ENCODE measurements at regions not wholly inside any gene's neighbourhood (a gene's known extent, or its start where the extent isn't known, plus 50 kb on each side); places are given as distances from the start of the nearest gene placed in this dataset.
"Not testable (repeated sequence)": the region's sequence is repeated elsewhere in the genome, so short reads cannot be mapped to it uniquely, and the experiment has no call there.

DNA sequence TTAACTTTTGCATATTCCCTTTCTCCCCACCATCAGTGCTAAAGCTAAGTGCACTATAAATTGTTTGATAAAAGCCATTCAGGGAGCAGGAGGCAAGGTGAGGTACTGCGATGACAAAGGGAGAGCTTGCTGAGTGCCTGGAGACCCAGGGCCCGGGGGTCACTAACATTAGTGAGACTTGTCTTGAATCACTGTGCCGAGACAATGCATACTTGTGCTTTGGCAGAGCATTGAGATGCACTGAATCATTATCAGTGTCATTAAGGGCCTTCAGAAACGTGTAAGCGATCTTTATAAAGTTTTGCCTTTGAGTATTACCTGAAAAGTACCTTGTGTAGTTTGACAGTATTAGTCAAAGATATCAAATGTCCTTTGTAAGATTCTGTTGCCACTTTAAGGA is 447.5 kb downstream of the PCNX1 start:
- no peak for DNase-seq (ENCODE audit: low read depth, low spot score)
- peak overlapping the region; percentile 51 for H3K27ac ChIP-seq

DNA sequence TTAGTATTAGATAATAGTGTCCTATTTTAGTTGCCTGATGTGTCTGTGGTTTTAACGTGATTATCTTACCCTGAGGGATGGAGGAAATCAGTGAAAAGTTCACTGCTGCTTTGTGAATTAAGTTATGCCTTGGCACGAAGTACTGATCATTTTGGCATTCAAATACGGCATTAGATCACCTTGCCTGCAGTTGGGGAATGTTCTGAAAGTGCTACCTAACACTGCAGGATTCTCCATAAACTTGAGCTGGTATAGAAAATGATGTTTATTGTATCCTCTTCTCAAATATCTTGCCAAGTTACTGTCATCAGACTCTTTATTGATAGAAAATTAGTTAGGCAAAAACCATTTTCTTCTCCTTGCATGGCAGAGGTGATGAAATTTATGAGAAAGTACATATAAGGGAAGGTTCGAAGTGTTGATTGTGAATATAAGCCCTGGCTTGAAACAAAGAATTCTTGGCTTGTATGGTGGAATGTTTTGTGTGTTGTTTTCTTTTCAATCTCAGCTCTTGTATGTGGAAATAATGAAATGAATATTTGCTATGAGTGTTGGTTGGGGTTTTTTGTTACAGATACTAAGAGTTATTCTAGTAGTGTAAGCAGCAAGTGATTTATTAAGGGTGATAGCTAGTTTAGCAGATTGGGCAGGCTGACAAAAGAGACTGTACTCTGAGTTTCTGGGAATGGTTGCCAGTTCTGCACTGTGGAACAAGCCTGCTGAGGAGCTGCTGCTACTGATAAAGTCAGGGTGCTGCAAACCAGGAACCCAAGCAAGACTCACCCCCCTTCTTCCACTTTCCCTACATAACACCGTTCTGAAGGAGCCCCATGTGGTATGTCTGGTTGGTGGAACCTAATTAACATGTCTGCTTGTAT is 448.3 kb downstream of the PCNX1 start:
- H3K27ac ChIP-seq, result peak overlapping the region; percentile 51
- DNase-seq (ENCODE audit: low read depth, low spot score), result no peak

- no peak for DNase-seq (ENCODE audit: low read depth, low spot score)
These were observed 451.1 kb downstream of the PCNX1 start for GRCh38 chr14:71358209-71358931.

DNA sequence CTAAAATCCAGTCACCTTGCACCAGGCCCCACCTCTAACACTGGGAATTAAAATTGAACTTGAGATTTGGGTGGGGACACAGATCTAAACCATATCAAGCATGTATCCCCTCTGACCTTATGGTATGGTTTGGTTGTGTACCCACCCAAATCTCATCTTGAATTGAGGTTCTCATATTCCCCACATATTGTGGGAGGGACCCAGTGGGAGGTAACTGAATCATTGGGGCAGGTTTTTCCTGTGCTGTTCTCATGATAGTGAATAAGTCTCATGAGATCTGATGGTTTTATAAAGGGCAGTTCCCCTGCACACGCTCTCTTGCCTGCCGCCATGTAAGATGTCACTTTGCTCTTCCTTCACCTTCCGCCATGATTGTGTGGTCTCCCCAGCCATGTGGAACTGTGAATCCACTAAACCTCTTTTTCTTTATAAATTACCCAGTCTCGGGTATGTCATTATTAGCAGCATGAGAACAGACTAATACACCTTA is 451.7 kb downstream of the PCNX1 start:
- DNase-seq (ENCODE audit: low read depth, low spot score); H3K27ac ChIP-seq: not testable (repeated sequence)

More at GRCh38 chr14:71358209-71358931, 451.1 kb downstream of the PCNX1 start:
- H3K27ac ChIP-seq, result no peak overlapping the region

- no peak for DNase-seq (ENCODE audit: low read depth, low spot score)
- no peak overlapping the region for H3K27ac ChIP-seq
These were observed 452.6 kb downstream of the PCNX1 start for GRCh38 chr14:71359823-71360222.

- DNase-seq (ENCODE audit: low read depth, low spot score), result no peak
- H3K27ac ChIP-seq, result no peak overlapping the region
These were observed 454.1 kb downstream of the PCNX1 start for GRCh38 chr14:71361336-71361735.

- H3K27ac ChIP-seq, result no peak overlapping the region
- DNase-seq (ENCODE audit: low read depth, low spot score), result no peak
These were observed 454.6 kb downstream of the PCNX1 start for GRCh38 chr14:71361874-71362273.

DNA sequence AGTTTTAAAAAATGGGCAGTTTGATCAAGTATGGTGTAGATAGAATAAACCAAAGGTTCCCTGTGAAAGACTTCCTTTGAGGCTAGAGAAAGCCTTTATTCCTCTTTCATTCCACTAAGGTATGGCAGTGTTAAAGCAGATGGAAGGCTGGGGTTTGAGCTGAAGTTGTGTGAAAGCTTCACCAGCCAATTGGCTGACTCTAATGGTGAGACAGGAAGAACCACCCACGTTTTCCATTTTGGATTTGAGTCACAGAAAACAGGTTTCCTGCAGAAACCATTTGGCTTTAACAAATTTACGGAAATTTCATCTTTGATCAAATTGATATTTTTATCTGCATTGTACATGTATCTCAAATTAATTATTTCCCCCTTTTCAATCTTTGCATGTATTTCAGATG is 455.0 kb downstream of the PCNX1 start:
- no peak overlapping the region for H3K27ac ChIP-seq
- no peak for DNase-seq (ENCODE audit: low read depth, low spot score)

DNA sequence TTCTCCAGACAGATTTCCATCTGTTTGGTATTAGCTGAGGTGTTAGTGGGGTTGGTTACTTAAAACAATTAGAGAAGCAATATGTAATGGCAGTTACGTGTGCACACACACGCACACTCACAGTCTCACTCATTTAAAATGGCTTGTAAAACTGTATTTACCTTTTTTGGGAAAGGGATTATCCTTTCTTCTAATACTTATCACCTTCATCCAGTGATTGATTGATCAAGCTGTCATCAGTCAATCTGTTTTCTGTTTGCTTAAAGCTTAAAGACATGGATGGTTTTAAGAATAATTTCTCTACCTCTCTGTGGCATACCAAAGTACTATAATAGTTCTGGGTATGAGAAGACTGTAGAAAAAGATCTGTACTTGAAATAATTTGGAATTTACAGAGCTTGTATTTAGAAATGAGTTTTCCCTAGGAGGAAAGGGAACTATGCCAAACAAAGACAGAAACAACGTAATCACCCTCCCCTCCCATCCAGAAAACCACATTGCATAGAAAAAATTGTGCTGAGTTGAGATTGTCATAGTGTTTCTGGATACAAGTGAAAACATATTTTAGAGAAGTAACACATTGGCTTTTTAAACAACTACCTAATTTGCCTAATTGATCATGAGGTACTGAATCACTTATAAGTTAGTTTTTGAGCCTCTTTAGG is 455.8 kb downstream of the PCNX1 start:
- no peak for DNase-seq (ENCODE audit: low read depth, low spot score)
- H3K27ac ChIP-seq, result peak overlapping the region; percentile 33

DNA sequence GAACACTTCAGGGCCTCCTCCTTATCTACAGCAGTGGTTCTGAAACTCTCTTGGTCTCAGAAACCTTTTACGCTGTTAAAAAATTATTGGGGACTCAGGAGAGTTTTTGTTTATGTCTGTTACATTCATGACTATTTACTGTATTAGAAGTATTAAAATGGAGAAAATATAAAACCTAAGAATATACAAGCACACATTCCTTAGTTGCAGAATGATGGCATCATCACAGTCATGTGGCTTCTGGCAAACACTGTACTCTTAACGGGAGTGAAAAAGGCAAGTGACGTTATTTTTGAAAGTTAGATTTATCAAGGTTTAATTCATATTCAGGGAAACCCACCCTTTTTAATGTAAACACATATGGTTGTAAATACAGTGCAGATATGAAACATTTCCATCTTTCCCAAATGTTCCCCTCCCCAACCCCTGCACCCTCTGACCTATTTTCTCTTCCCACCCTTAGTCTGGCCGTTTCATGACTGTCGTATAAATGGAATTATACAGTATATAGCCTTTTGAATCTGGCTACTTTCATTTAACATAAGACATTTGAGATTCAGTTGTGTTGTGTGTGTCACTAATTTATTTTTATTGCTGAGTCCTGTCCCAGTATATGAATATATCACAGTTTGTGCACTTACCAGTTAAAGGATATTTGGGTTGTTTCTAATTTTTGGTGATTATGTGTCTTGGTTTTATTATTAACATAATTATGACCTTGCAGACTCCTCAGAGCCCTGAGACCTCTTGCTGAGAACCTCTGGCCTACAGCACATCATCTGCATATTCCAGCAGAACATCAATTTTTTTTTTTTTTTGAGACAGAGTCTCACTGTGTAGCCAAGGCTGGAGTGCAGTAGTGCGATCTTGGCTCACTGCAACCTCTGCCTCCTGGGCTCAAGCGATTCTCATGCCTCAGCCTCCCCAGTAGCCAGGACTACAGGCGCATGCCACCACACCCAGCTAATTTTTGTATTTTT is 457.0 kb downstream of the PCNX1 start:
- DNase-seq (ENCODE audit: low read depth, low spot score), result no peak

GRCh38 chr14:71365361-71365760 is 458.1 kb downstream of the PCNX1 start:
- no peak for DNase-seq (ENCODE audit: low read depth, low spot score)
- no peak overlapping the region for H3K27ac ChIP-seq

More for the DNA sequence above, 457.0 kb downstream of the PCNX1 start:
- peak overlapping the region; percentile 33 for H3K27ac ChIP-seq

- H3K27ac ChIP-seq, result no peak overlapping the region
- no peak for DNase-seq (ENCODE audit: low read depth, low spot score)
These were observed 459.6 kb downstream of the PCNX1 start for GRCh38 chr14:71366861-71367260.

DNA sequence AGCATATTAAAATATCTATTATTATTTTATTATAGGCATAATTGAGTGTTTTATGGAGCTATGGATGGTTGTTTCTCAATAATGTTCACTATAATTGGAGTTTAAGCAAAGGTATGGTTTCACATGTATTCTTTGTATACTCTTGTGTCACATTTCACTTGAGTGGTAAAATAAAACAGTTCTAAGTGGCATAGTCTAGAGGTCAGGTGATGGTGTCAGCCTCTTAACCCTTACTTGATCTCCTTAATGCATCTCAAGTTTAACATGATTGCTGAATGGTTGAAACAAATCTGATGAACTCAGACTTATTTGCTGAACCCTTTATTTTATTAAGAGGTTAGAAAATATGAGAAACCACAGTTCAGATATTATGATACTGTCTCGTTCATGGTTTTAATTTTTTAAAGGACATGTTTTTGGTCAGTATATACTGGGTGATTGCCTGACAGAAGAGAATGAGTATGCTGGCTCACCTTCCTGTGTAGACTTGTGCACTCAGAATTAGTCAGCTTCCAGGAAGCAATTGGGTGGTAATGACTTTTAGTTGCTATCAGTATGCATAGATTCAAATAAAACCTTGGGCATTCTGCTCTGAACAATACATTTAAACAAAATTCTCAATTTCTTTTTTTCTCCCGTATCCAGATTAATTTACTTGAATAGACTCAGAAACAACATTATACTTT is 464.6 kb downstream of the PCNX1 start:
- H3K27ac ChIP-seq, result peak overlapping the region; percentile 97
- DNase-seq (ENCODE audit: low read depth, low spot score), result peak; percentile 73

- H3K27ac ChIP-seq, result peak overlapping the region; percentile 97
- peak; percentile 97 for DNase-seq (ENCODE audit: low read depth, low spot score)
These were observed 465.2 kb downstream of the PCNX1 start for GRCh38 chr14:71372411-71372838.

- no peak for DNase-seq (ENCODE audit: low read depth, low spot score)
- H3K27ac ChIP-seq, result peak overlapping the region; percentile 97
These were observed 466.5 kb downstream of the PCNX1 start for GRCh38 chr14:71373773-71374172.

DNA sequence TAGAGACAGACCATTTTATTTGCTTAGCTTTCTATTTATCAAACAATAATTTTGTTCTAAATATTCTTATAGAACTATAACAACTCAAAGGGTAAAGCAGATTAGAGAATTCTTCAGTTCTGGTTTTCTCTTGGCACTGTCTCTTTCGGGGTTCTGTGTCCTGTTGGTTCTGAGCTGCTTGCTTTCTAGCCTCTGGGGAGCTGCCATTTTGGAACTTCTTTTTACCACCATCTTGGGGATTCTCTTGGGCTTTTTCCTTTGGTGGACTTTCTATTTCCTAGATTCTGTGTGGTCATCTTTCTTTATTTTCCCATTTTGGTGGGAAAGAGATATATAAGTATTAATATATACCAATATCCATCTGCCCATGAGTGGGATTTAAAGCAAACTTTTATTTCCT is 467.7 kb downstream of the PCNX1 start:
- no peak for DNase-seq (ENCODE audit: low read depth, low spot score)
- no peak overlapping the region for H3K27ac ChIP-seq

GRCh38 chr14:71377099-71377498 is 469.8 kb downstream of the PCNX1 start:
- H3K27ac ChIP-seq, result no peak overlapping the region
- no peak for DNase-seq (ENCODE audit: low read depth, low spot score)

DNA sequence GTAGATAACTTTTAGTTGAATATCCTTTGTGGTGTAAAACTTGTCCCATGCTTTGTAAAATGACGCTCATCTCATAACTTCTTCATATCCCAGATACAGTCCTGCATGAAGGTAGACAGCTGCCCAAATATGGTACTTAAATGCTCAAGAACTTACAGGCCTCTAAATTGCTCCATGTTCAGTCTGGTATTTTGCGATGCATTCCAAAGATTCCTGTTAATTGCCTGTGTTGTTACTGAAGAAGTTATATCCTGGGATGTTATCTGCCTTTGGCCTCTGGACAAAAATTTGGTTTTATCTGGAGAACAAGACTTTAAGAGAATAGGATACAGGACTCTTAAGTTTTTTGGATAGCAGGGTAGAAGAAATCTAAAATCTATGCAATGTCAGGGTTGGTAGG is 473.0 kb downstream of the PCNX1 start:
- no peak overlapping the region for H3K27ac ChIP-seq
- no peak for DNase-seq (ENCODE audit: low read depth, low spot score)

GRCh38 chr14:71381814-71382213 is 474.6 kb downstream of the PCNX1 start:
- no peak for DNase-seq (ENCODE audit: low read depth, low spot score)
- no peak overlapping the region for H3K27ac ChIP-seq

Data from epithelial cell of prostate (primary cell).